HG03575 (cell line): ENCODE measurements at regions not wholly inside any gene's neighbourhood (a gene's known extent, or its start where the extent isn't known, plus 50 kb on each side); places are given as distances from the start of the nearest gene placed in this dataset.

Source experiments
- ATAC-seq: cut with Tn5 transposase; IDR thresholded peaks from one replicate; pipeline ENCODE4 v1.9.1; 2021; ENCODE audit not compliant: unreplicated experiment, insufficient number of reproducible peaks, low FRiP score; ENCODE audit errors: extremely low read depth

DNA sequence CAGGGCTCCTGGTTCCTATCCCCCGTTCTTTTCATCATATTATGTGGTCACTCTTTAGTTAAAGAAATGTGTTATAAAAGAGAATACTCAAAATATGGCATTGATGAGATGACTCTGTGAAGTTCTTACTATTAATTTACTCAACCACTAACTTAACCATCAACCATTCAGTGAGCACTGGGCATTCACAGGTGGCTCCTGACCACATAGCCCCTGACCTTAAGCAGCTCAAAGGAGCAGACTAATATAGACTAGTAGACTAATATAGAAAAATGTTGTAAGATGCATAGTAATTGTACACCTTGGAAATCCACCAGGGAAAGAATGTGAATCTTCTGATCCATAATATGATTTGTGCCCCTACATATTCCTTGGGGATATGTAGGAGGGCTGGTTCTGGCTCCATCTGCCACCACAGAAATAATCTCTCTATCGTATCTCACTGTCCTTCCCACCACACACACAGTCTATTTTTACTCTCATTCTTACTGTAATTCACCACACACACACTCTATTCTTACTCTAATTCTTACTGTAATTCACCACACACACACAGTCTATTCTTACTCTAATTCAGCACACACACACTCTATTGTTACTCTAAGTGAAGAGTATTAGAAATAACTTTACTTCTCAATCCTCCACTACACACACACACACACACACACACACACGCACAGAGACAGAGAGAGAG, 188.9 kb upstream of the ITGA4 start:
- ATAC-seq, result no peak

DNA sequence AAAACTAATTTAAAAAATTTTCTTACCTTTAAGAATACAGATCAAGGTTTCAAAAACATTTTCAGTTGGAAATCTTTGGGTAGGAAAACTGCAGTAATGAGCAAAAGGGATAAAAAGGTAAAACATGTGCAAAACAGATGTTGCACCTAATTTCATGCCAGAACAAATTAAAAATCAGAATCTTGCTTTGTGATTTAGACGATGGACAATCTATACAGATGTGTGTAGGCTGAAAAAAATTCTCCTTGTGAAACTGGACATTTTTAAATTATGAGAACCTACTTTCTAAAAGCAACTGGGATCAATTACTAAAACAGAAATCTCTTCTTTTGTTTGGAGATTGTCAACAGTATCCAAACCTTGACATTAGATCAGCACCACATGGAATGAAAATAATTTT, 183.2 kb upstream of the ITGA4 start:
- ATAC-seq, result no peak

DNA sequence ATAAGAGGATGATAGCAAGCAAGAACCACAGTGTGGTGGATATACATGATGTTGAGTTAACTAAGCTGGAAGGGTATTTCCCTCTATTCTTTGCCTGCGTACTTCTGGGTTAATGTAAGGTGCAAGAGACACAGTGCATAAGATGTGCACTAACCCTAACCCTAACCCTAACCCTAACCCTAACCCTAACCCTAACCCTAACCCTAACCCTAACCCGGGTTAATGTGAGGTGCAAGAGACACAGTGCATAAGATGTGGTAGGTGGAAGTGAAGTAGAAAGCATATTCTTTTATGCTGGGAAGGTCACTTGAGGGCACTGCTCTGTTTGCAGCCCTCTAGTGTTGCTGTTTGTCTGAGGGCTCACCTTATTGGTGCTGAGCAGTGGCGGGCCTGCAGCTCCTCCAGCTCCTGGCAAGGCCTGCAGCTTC, 181.5 kb upstream of the ITGA4 start:
- no peak for ATAC-seq

DNA sequence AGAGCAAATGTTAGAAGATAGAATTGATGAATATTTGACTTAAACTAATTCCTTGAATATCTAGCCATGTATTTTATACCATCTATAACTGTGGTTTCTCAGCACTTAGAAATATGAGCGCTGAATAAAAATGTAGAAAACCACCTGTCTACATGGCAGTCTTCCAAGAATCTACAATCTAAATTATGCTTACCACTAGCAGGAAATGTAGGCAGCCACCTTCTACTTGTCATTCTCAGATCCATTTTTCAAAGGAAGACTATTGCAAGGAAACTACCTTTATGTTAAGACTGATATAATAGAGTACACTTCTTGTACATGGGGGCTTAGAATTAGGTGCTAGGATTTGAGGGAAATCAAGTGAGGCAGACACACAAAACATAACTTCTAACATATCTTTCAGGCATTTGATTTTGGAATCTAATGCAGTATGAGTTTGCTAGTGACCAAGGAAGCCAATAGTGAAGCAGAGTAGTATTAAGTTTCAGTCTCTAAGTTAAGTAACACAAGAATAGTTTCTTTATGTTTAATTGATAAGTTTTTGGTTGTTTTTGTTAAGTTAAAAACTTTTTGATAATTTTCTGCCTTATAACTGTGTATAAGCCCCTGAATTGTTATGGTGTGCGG, 175.9 kb upstream of the ITGA4 start:
- no peak for ATAC-seq

DNA sequence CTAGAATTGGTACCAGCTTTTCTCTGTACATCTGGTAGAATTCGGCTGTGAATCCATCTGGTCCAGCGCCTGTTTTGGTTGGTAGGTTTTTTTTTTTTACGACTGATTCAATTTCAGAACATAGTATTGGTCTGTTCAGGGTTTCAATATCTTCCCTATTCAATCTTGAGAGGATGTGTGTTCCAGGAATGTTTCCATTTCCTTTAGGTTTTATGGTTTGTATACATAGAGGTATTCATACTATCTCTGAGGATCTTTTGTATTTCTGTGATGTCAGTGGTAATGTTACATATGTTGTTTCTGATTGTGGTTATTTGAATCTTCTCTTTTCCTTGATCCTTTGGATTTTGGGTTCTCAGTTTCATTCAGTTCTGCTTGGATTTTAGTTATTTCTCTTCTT, 172.1 kb upstream of the ITGA4 start:
- ATAC-seq, result no peak

DNA sequence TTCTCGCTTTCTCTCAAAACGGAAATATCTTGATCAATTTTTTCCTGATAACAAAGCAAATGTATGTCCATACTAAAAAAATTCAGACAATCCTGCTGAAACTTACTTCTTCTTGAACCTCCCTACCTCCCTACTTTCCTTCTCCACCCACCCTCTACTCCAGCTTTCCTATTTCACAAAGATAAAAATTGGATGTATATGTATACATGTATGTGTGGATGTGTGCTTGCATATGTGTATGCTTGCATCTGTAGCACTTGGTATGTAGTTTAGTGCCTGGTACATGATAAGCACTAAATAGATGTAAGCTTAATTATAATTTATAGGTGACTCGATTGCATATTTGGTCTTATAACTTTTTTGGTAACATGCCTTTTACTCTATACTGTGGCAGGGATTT, 167.5 kb upstream of the ITGA4 start:
- no peak for ATAC-seq

DNA sequence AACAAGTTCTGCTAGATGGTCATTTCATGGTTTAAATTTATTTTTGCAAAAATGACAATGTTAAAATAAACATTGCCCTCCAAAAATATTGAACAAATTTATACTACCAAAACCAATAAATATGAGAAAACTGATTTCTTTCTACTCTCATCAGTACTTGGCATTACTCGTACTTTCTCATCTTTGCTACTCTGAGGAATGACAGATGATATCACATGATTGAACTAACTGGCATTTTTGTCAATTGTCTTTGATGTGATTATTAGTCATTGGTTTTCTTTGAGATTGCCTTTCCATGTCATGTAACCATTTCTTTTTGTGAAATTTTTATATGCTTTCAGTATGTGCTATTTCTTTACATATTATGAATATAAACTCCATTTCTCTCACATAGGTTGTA, 167.0 kb upstream of the ITGA4 start:
- ATAC-seq, result no peak

DNA sequence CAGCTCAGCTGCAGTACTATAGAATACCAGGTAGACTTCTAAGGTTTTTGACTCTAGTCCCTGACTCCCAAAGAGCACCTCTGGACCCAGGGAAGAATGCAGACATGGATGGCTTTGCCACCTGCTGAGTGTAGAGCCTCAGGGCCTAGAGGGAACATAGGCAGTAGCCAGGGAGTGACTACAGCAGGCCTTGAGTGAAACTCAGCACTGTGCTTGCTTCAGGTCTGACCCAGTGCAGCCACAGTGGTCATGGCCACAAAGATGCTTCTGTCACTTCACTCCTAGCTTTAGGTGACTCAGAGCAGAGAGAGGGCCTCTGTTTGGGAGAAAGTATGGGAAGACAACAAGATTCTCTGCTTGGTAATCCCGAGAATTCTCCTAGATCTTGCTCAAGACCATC, 162.2 kb upstream of the ITGA4 start:
- ATAC-seq, result no peak

DNA sequence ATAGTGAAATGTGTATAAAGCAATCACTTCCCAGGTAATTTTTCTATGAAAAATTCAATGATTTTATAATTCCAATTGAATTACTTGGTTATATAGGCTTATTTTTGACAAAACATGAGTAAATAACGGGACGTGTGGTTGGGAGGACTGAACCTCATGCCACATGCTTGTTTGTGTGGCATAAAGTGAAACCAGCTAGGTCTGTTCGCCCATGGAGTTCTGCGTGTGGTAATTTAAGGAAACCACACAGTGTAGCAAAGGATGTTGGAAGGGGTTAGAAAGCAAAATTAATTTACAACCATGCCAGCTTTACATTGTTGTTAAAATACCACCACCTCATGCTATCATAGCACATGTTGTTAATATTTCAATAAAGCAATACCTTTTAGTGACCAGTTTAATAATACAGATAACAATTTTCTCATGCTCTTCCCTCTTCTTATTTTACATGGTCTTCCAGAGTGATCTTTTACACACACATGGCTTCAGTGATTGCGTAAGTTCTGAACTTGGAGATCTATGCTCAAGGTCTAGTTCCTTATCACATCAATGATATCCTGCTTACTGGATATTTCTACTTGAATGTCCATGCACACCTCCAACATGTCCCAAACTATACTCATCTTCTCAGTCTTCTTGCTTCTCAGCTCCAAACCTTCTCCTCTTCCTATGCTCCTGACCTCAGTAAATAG, 156.4 kb upstream of the ITGA4 start:
- ATAC-seq, result no peak

DNA sequence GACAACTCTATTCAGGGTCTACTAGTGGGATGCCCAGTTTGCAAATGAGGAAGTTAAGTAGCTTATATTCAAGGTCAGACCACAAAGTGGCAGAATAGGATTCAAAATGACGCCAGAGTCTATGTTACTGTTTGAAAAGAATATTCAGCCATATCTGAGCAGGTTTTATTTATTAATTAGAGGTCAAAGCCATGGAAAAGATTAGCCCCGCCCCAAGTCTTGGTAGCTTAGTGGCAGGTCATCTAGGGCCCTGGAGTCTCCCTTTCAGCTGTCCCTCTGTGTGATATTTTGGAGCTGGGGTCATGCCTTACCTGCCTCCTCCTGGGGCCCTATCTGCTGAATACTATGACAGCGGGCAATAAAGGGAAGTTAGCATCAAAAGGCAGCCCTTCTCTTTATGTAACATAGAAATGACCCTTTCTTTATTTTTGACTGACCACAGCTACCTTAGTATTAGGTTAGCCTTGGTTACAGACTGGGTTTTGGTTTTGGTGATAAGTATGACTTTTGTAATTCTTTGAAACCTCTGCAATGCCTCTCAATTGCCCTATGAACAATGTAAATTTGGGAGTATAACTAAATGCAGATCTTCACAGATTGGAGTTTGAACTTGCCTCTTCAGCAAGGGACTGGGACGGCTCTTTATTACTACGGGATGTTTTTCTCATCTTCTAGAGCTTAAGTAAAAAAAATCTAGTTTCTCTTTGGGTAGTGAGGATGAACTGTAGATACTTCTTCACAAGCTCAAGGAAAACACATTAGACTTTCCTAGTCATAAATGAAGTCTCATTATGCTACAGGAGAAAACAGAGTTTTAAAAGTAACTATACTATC, 153.0 kb upstream of the ITGA4 start:
- no peak for ATAC-seq

DNA sequence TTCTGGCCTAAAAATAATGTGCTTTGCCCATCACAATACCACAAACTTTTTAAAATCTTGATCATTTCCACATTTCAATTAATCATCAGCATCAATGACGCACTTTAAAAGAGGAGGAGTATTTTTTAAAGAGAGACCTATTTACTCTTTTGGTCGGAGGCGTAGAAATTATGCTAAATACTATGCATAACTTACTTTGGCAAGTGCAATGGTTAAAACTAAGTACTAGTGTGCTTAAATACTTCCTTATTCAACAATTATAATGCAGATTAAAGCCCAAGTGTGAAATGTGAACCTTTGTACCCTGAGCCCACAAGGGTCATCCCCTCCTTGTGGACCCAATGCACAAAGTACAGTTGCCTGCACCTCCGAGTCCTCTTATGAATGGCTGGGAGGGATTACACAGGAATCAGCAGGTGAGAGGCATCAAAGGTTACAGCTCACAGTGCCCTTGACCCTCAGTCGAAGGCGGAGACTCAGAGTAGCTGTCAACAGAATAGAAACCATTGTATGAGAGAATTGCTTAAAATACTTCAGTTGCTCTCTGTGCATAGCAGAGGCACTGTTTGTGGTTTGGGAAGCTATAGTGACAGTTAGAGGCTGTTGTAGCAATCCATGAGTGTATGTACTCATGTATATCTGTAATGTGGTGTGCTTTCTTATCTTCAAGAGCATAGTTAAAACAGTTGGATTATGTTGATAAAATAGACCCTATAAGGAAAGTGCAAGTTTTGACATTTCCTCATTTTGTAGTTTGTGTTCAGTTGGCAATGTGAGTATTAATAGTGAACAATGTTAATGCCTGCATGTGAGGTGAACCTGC, 151.7 kb upstream of the ITGA4 start:
- ATAC-seq, result peak; percentile 92

DNA sequence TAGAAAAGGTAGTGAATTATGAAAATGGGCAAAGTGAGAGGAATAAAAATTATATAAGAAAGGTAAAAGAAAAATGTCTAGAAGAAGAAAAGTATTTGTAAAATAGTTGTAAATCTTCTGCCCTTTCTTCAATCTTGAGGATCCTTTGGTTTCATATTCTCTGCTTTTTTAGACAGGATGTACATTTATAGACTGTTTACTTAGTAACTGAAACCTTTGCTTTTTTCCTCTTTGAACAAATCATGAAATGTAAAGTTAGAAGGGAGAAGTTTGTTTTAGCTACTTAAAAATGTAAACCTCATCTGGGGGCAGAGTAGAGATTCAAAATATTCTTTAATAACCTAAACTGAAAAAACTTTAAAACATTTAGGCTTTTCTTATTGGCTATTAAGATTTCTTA, 150.4 kb upstream of the ITGA4 start:
- ATAC-seq, result no peak

DNA sequence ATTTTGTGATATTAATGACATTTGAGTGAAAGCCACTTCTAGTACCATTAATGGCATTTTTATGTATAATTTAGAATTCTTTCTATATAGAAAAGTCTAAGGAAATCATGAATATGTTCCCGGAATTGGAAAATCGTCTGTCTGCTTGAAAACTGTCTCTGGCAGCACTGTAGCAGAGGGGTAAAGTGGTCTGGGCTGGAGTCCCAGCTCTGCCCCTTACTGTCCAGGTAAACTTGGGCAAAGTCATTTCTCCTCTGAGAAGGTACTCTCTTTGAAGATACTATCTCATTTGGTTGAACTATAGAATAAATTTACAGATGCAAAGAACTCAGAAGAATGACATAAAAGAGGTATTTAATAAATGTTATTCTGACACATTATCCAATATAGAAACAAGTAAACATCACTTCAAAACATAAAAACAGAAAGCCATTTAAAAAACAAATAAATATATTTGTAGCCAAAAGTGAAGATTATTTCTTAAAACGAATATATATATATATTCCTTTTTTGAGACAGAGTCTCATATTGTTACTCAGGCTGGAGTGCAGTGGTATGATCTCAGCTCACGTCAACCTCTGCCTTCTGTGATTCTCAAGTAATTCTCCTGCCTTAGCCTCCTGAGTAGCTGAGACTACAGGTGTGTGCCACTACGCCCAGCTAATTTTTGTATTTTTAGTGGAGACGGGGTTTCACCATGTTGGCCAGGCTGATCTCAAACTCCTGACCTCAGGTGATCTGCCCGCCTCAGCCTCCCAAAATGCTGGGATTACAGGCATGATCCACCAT, 149.8 kb upstream of the ITGA4 start:
- ATAC-seq, result no peak

DNA sequence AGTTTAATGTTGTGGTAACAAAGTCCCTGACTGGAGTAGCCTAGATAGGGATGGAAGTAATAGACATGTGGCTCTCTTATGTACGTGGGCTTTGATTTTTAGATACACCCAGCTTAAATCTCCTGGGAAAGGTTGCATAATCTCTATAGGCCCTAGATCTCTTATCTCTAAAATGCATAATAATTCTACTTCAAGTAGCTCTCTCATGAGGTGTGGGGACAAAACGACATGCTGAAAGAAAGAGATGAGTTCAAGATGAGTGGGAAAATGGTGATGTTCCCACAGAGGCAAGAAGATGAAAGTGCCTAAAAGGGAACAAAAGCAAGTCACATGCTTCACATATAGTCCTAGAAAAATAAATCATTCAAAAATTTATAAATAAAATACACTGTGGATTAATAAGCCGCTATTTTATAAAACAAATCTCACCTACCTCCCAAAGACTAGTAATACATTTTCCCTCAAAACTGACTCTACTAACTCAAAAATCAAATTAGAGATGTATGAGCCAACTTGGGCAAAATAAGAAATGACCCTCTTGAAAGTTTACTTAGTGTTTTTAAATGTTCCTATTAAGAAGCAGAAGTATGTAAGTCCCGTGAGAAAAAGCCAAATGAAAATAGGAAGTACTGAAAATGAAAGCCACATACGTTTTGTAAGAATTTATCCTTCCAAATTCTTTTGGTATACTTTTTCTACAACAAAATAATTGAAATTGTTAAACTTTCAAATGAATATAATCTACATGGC, 148.2 kb upstream of the ITGA4 start:
- ATAC-seq, result no peak

DNA sequence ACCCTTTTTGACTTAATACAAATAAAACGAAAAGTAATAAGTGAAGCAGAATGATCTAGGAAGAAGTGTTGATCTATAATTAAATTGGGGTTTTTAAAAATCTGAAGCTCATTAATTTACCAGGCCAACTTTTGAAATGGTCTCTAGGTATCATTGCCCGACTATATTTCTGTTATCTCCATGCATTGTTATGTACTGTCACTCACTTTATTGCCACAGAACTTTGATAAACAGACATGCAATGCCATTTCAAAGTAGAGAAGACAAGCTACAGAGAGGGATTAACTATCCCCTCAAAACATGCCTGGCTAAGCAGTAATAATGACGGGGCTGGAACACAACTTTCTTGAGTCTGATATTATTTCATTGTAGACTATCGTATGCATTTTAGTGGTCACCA, 147.6 kb upstream of the ITGA4 start:
- ATAC-seq, result no peak

DNA sequence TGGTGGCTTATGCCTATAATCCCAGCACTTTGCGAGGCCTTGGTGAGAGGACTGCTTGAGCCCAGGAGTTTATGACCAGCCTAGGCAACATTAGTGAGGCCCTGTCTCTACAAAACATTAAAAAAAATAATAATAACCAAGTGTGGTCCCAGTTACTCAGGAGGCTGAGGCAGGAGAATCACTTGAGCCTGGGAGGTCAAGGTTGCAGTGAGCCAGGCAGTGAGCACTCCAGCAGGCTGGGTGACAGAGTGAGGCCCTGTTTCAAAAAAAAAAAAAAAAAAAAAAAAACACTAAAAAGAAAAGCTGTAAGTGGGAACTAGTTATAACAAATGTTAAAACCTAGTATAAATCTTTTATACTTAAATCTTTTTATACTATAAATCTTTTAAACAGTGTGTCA, 146.2 kb upstream of the ITGA4 start:
- no peak for ATAC-seq

DNA sequence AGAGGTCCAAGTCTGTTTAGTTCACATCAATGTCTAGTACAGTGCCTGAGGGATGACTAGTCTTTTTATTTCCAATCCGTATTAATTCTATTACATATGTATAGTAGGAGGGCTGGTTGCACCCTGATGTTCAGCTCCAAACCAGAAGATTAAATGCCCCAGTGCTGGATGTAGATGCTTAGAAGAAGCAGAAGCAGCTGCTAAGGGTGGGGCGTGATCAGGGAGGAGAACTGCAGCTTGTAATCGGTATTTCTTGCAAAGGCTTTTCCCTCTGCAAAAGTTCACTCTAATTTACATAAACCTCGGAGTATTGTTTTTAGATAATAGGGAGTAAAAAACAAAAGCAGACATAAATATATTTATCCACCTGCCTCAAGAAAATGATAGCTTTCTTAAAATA, 145.3 kb upstream of the ITGA4 start:
- no peak for ATAC-seq
